Peyer's patch (tissue), 4 donors: ENCODE measurements at regions not wholly inside any gene's neighbourhood (a gene's known extent, or its start where the extent isn't known, plus 50 kb on each side); places are given as distances from the start of the nearest gene placed in this dataset.
"Not testable (repeated sequence)": the region's sequence is repeated elsewhere in the genome, so short reads cannot be mapped to it uniquely, and the experiment has no call there.

ENCODE experiments used
- DNase-seq, 3 donors: peaks; one replicate each; pipeline ENCODE4 v3.0.0-alpha.2; 2017 to 2019
- H3K27ac ChIP-seq, 4 donors: fragments of 200-600 bp; sonication (generic); one replicate each; pipeline ENCODE4 v1.5.1; 2016 to 2019
- H3K27me3 ChIP-seq, 2 donors: fragments of 200-600 bp; sonication (generic); one replicate each; pipeline ENCODE4 v1.5.1; 2019
- H3K36me3 ChIP-seq, 3 donors: fragments of 200-600 bp; sonication (generic); one replicate each; pipeline ENCODE4 v1.5.1; 2016 to 2019
- H3K4me1 ChIP-seq, 4 donors: fragments of 200-600 bp; sonication (generic); one replicate each; pipeline ENCODE4 v1.5.1; 2016 to 2019
- H3K4me3 ChIP-seq, 4 donors: fragments of 200-600 bp; sonication (generic); 1 replicate in 3 of 4; 2 replicates in 1 of 4; pipeline ENCODE4 v1.5.1; 2016 to 2019; ENCODE audit warnings: mild to moderate bottlenecking in 1 of 4
- H3K9me3 ChIP-seq, 4 donors: fragments of 200-600 bp; sonication (generic); one replicate each; pipeline ENCODE4 v1.5.1; 2016 to 2019; ENCODE audit warnings: mild to moderate bottlenecking in 1 of 4
- POLR2A ChIP-seq, 2 donors: fragments of 450-650 bp; IDR thresholded peaks; one replicate each; pipeline ENCODE4 v1.5.1; 2017; ENCODE audit warnings: antibody characterized with exemption in 2 of 2, mild to moderate bottlenecking in 2 of 2, moderate library complexity in 2 of 2
- TF ChIP-seq, protein P1 (sequence below), 6 experiments: fragments of 450-650 bp in 4 of 6; fragments of 200-600 bp in 2 of 6; sonication (generic) in 1 of 6; IDR thresholded peaks; one replicate each; pipeline ENCODE4 v1.5.1; 2017 to 2019; ENCODE audit warnings: antibody characterized with exemption in 6 of 6, mild to moderate bottlenecking in 3 of 6, moderate library complexity in 1 of 6

DNA sequence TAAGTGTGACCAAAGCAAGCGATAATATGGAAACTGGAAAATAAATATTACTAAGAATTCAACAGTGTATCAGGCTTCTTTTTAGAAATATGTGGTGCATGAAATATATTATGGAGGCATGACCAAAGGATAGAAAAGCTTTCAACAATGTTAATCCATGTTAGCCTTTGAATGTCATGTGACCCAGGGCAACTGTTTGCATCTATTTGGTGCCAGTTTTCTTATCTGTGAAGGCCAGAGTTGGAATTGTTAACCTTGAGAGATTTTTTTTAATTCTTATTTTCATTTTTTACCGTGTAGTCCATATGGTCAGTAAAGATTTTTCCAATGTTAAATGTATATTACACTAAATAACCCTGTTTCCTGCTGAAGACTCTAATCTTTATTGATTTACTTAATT is 411.1 kb downstream of the BCKDHB start:
- no peak for DNase-seq
- TF ChIP-seq, protein P1, sequence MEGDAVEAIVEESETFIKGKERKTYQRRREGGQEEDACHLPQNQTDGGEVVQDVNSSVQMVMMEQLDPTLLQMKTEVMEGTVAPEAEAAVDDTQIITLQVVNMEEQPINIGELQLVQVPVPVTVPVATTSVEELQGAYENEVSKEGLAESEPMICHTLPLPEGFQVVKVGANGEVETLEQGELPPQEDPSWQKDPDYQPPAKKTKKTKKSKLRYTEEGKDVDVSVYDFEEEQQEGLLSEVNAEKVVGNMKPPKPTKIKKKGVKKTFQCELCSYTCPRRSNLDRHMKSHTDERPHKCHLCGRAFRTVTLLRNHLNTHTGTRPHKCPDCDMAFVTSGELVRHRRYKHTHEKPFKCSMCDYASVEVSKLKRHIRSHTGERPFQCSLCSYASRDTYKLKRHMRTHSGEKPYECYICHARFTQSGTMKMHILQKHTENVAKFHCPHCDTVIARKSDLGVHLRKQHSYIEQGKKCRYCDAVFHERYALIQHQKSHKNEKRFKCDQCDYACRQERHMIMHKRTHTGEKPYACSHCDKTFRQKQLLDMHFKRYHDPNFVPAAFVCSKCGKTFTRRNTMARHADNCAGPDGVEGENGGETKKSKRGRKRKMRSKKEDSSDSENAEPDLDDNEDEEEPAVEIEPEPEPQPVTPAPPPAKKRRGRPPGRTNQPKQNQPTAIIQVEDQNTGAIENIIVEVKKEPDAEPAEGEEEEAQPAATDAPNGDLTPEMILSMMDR (IDR thresholded peaks at IDR 0.05), result no peak
- TF ChIP-seq POLR2A (IDR thresholded peaks at IDR 0.05), result no peak
- Histone ChIP-seq H3K27me3 (no peaks in the 10 kb centered on the region), H3K9me3 (no peaks in the 10 kb centered on the region), H3K4me3 (no peak overlapping the region), H3K36me3 (no peaks in the 10 kb centered on the region), H3K4me1 (no peaks in the 10 kb centered on the region), H3K27ac (no peak overlapping the region)

DNA sequence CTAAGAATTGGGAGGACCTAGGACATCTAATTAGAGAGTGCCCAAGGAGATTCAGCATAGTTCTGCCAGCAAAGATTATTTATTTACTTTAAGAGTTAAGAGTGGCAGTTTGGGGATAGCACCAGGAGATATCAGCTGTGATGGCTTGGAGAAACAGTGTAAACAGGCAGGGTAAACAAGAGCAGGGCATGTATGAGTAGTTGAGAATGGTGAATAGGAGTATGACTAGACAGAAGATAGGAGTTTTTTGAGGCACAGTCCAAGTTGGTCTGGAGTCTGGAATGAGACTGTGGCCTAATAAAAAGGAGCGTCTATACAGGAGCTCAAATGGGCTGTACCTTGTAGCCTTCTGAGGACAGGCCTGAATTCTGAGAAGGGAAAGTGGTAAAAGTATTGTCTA is 404.1 kb downstream of the BCKDHB start:
- H3K9me3 ChIP-seq, DNase-seq, H3K4me1 ChIP-seq, H3K27ac ChIP-seq, H3K27me3 ChIP-seq, H3K36me3 ChIP-seq, H3K4me3 ChIP-seq: not testable (repeated sequence)

DNA sequence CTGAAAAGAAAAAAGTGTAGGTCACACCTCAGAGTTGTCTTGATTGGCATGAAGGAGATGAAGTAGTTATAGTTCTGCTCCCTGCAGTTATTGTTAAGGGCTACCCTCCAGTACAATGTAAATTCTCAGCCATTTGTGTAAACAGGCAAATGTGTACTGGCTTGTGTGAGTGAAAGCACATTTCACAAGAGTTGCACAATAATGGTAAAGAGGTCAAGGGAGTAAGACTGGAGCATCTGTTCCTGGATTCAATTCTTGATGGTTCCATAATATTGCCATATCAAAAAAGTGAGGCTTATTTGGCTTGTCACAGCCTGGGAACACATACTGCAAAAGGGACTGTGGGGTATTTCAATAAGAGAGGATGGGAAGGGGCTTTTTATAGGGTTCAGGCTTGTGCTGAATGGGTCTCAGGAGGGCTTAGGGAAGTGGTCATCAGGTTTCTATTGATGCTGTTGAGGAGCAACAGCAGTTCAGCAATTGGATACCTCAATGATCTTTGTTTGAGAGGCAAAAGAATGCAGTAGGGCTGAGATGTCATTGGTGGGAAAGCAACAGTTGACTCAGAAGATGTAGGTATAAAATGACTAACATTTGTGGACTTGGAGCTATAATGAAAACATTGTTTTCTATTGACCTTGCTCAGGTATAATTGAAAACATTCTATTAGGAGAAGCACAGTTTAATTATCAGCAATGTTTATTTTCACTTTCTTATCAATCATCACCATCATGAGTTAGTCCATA is 402.6 kb downstream of the BCKDHB start:
- TF ChIP-seq, protein P1 (IDR thresholded peaks at IDR 0.05), result no peak
- no peak for TF ChIP-seq POLR2A (IDR thresholded peaks at IDR 0.05)
- H3K27me3 ChIP-seq, result no peaks in the 10 kb centered on the region
- no peak overlapping the region for H3K4me3 ChIP-seq
- no peak for DNase-seq
- H3K27ac ChIP-seq, result no peak overlapping the region
- H3K36me3 ChIP-seq, result no peaks in the 10 kb centered on the region
- H3K9me3 ChIP-seq, result no peaks in the 10 kb centered on the region
- peaks cover 0 to 6% (median 0%) of the 10 kb centered on the region in 4 donors for H3K4me1 ChIP-seq

DNA sequence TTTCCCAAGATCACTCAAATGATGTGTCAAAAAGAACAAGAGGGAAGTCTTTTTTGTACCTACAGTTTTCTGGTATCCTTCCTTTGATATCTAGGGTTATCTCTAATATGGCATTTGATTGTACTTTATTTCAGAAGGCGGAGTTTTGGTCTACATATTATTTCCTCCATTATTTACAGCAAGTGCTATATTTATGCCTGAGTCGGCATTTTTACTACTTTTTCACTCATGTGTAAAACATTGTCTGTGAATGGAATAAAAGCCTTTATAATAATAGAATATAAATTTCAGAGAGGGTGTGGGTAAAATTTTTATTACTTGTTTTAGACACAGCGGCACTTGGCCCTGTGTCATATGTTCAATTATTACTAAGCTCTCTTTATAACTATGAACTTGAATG is 398.4 kb downstream of the BCKDHB start:
- Histone ChIP-seq H3K27me3 (no peaks in the 10 kb centered on the region), H3K4me3 (no peak overlapping the region), H3K4me1 (peaks cover 0 to 6% (median 0%) of the 10 kb centered on the region in 4 donors), H3K36me3 (no peaks in the 10 kb centered on the region), H3K27ac (no peak overlapping the region), H3K9me3 (no peaks in the 10 kb centered on the region)
- TF ChIP-seq, protein P1 (IDR thresholded peaks at IDR 0.05), result no peak
- TF ChIP-seq POLR2A (IDR thresholded peaks at IDR 0.05), result no peak
- DNase-seq, result no peak

DNA sequence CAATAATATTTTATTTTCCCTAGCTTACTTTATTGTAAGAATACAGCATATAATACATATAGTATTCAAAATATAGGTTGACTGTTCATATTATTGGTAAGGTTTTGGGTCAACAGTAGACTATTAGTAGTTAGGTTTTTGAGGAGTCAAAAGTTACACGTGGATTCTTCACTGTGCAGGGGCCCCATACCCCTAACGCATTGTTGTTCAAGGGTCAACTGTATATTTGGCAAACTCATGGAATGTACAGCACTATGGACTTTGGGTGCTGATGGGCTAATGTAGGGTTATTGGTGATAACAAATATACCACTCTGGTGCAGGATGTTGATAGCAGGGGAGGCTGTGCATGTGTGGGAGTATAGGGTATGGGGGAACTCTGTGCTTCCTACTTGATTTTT is 397.2 kb downstream of the BCKDHB start:
- no peak for DNase-seq
- H3K4me3 ChIP-seq, result no peak overlapping the region
- H3K27ac ChIP-seq, result no peak overlapping the region
- TF ChIP-seq, protein P1 (IDR thresholded peaks at IDR 0.05), result no peak
- no peak for TF ChIP-seq POLR2A (IDR thresholded peaks at IDR 0.05)
- no peaks in the 10 kb centered on the region for H3K36me3 ChIP-seq
- H3K9me3 ChIP-seq, result no peaks in the 10 kb centered on the region
- no peaks in the 10 kb centered on the region for H3K27me3 ChIP-seq
- H3K4me1 ChIP-seq, result peaks cover 0 to 1% (median 0%) of the 10 kb centered on the region in 4 donors

- TF ChIP-seq, protein P1 (IDR thresholded peaks at IDR 0.05), result no peak
- no peak for TF ChIP-seq POLR2A (IDR thresholded peaks at IDR 0.05)
Observed at GRCh38 chr6:80502871-80503270, 396.4 kb downstream of the BCKDHB start.

More at GRCh38 chr6:80502871-80503270, 396.4 kb downstream of the BCKDHB start:
- no peak overlapping the region for H3K27ac ChIP-seq
- no peaks in the 10 kb centered on the region for H3K36me3 ChIP-seq
- H3K9me3 ChIP-seq, result no peaks in the 10 kb centered on the region
- H3K4me1 ChIP-seq, result no peaks in the 10 kb centered on the region
- no peak for DNase-seq
- no peak overlapping the region for H3K4me3 ChIP-seq
- H3K27me3 ChIP-seq, result no peaks in the 10 kb centered on the region
